ENCODE measurements at regions not wholly inside any gene's neighbourhood (a gene's known extent, or its start where the extent isn't known, plus 50 kb on each side); places are given as distances from the start of the nearest gene placed in this dataset.
A peak's percentile ranks its signal among the peaks of the same experiment; 100 is the strongest.

DNA sequence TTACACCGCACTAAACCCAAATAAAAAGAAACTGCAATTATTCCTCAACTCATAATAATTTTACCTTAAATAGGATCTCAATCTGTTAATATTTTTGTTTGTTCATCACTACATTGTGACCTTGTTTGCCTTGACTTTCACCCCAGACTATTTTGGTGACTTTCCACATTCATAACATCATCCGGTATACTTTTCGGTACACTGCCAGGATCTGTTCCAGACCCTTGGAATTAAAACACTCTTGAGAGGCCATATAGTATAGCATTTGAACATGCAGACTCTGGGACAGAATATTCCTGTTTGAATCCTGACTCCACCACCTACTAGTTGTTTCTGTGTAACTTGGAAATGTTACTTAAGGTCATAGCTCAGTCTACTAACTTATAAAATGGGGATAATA, 577.4 kb downstream of the METTL4 start:
- no peak for DNase-seq (ENCODE audit: low spot score in 2 of 2, unreplicated experiment in 2 of 2)
- no peak overlapping the region for H3K27ac Mint-ChIP-seq
- H3K4me3 Mint-ChIP-seq: no peak overlapping the region
- H3K27me3 Mint-ChIP-seq (ENCODE audit: low read depth): no peaks in the 10 kb centered on the region
- no peaks in the 10 kb centered on the region for H3K9me3 Mint-ChIP-seq
- no peaks in the 10 kb centered on the region for H3K36me3 Mint-ChIP-seq
- H3K4me1 Mint-ChIP-seq: peaks cover 4% of the 10 kb centered on the region
- TF ChIP-seq, protein P1, sequence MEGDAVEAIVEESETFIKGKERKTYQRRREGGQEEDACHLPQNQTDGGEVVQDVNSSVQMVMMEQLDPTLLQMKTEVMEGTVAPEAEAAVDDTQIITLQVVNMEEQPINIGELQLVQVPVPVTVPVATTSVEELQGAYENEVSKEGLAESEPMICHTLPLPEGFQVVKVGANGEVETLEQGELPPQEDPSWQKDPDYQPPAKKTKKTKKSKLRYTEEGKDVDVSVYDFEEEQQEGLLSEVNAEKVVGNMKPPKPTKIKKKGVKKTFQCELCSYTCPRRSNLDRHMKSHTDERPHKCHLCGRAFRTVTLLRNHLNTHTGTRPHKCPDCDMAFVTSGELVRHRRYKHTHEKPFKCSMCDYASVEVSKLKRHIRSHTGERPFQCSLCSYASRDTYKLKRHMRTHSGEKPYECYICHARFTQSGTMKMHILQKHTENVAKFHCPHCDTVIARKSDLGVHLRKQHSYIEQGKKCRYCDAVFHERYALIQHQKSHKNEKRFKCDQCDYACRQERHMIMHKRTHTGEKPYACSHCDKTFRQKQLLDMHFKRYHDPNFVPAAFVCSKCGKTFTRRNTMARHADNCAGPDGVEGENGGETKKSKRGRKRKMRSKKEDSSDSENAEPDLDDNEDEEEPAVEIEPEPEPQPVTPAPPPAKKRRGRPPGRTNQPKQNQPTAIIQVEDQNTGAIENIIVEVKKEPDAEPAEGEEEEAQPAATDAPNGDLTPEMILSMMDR (IDR thresholded peaks at IDR 0.05; ENCODE audit: unreplicated experiment): no peak

DNA sequence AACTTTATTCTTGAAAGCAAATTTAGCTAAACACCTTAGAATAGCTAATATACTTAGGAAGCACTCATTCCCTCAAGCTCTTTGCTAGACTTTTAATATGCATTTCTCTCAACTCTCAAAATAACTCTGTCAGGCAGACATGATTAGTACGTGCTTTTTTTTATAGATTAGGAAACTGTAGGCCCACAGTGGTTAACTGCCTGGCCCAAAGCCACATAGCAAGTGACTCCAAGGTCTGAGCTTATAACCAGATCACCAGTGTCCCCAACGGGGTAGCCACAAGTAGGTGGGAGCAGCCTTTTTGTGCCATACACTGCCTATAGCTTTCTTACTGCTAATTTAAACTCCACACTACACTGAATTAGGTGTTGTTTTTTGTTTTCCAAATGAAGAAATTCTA, 576.8 kb downstream of the METTL4 start:
- no peak for DNase-seq (ENCODE audit: low spot score in 2 of 2, unreplicated experiment in 2 of 2)
- Mint-ChIP-seq H3K4me3 (no peak overlapping the region), H3K27ac (no peak overlapping the region), H3K36me3 (no peaks in the 10 kb centered on the region), H3K9me3 (no peaks in the 10 kb centered on the region), H3K4me1 (peaks cover 4% of the 10 kb centered on the region), H3K27me3 (ENCODE audit: low read depth) (no peaks in the 10 kb centered on the region)
- TF ChIP-seq, protein P1 (IDR thresholded peaks at IDR 0.05; ENCODE audit: unreplicated experiment): no peak

DNA sequence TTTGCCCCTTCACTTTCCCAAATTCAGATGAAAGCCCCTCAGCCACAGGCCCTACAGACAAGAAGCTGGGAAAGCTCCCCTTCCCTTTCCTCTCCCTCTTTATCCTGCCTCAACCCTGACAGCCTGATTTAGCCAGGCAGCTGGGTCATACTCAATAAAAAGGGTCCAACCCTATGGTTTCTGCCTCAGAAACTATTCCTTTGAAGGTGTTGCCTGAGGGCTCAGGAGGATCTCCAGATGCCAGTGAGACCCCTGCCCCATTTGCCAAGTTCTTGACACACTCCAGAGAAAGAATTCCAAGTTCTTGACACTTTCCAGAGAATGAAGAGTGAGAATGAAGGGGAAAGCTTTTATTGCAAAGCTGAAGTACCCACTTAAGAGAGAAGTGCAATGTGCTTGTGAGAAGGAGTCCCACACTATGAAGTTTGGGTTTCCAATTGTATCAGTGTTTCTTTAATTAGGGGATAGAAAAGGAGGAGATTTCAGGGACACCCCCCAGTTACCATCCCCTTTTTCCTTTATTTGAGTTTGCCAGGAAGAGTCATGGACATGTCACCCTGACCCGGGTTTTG, 576.2 kb downstream of the METTL4 start:
- Mint-ChIP-seq H3K36me3 (no peaks in the 10 kb centered on the region), H3K4me3 (no peak overlapping the region), H3K4me1 (peaks cover 4% of the 10 kb centered on the region), H3K27ac (no peak overlapping the region), H3K27me3 (ENCODE audit: low read depth) (no peaks in the 10 kb centered on the region), H3K9me3 (no peaks in the 10 kb centered on the region)
- DNase-seq (ENCODE audit: low spot score in 2 of 2, unreplicated experiment in 2 of 2): no peak
- TF ChIP-seq, protein P1 (IDR thresholded peaks at IDR 0.05; ENCODE audit: unreplicated experiment): no peak

DNA sequence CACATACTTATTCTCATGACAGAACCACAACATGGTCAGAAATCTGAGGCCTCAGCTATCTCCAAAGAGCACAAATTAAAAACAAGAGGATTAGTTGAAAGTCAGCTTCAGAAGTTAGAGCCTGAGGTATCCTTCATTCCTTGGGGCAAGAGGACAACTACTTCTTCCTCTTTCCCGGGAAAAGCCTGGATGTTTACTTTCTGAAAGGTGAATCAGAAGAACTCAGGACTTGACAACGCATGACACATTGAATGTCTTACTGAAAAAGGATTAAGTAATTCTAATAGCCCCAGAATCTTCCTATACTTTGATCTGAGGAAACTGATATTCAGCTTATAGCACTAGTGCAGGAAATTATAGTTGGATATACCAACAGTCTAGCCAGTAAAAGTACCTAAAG, 573.2 kb downstream of the METTL4 start:
- no peak overlapping the region for H3K4me3 Mint-ChIP-seq
- no peaks in the 10 kb centered on the region for H3K36me3 Mint-ChIP-seq
- DNase-seq (ENCODE audit: low spot score in 2 of 2, unreplicated experiment in 2 of 2): no peak
- H3K9me3 Mint-ChIP-seq: no peaks in the 10 kb centered on the region
- TF ChIP-seq, protein P1 (IDR thresholded peaks at IDR 0.05; ENCODE audit: unreplicated experiment): no peak
- H3K4me1 Mint-ChIP-seq: peaks cover 22% of the 10 kb centered on the region
- H3K27ac Mint-ChIP-seq: no peak overlapping the region
- H3K27me3 Mint-ChIP-seq (ENCODE audit: low read depth): no peaks in the 10 kb centered on the region

DNA sequence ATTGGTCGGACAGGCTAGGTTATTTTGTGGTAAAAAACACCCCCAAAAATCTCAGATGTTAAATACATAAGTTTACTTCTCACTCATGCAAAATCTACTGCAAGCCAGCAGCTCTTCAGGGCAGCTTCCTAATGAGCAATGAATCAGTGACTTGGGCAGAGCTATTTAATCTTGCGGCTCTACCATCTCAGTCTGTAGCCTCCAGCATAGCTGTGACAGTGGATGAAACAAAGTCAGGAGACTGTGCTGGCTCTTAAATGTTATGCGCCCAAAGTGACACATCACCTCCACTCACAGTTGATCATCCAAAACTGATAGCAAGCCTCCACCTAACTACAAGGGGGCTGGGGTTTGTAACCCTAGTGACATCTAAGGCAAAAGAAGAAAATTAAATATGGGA, 571.9 kb downstream of the METTL4 start:
- Mint-ChIP-seq H3K27me3 (ENCODE audit: low read depth) (no peaks in the 10 kb centered on the region), H3K27ac (no peak overlapping the region), H3K4me1 (peaks cover 20% of the 10 kb centered on the region), H3K36me3 (no peaks in the 10 kb centered on the region), H3K9me3 (no peaks in the 10 kb centered on the region), H3K4me3 (no peak overlapping the region)
- DNase-seq (ENCODE audit: low spot score in 2 of 2, unreplicated experiment in 2 of 2): no peak
- TF ChIP-seq, protein P1 (IDR thresholded peaks at IDR 0.05; ENCODE audit: unreplicated experiment): no peak

DNA sequence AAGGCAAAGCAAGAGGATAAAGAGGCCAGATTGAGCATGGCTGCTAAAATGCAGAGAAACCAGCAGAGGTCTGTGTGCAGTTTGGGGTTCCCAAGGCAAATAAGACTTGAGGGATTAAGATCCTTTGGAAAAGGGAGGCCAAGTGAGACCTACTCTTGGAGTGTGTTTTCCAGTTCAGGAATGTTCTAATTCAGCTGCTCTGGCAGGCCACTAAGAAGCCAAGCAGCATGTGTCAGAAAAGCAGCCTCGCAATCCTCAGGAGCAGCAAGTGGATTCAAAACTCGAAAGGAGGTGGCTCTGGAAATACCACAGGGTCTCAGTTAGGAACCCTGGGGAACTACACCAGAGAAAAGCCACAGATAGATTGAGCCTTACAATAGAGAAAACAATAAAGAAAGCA, 569.2 kb downstream of the METTL4 start:
- H3K9me3 Mint-ChIP-seq: no peaks in the 10 kb centered on the region
- H3K36me3 Mint-ChIP-seq: no peaks in the 10 kb centered on the region
- no peak for DNase-seq (ENCODE audit: low spot score in 2 of 2, unreplicated experiment in 2 of 2)
- TF ChIP-seq, protein P1 (IDR thresholded peaks at IDR 0.05; ENCODE audit: unreplicated experiment): no peak
- H3K4me3 Mint-ChIP-seq: no peak overlapping the region
- no peaks in the 10 kb centered on the region for H3K27me3 Mint-ChIP-seq (ENCODE audit: low read depth)
- peak overlapping the region; percentile 94 for H3K27ac Mint-ChIP-seq
- peaks cover 17% of the 10 kb centered on the region for H3K4me1 Mint-ChIP-seq

All from mesothelial cell of epicardium (in vitro differentiated cells).